Activated naive CD4-positive, alpha-beta T cell treated with anti-CD3 and anti-CD28 coated beads, Interleukin-2, amount 50 U/mL, for 24 hours (primary cell): ENCODE measurements at regions not wholly inside any gene's neighbourhood (a gene's known extent, or its start where the extent isn't known, plus 50 kb on each side); places are given as distances from the start of the nearest gene placed in this dataset.
"Not testable (repeated sequence)": the region's sequence is repeated elsewhere in the genome, so short reads cannot be mapped to it uniquely, and the experiment has no call there.

Source experiments
- H3K27ac Mint-ChIP-seq: one replicate; pipeline ENCODE4 v1.8.0; 2021; ENCODE audit warnings: mild to moderate bottlenecking, mixed read lengths
- H3K27me3 Mint-ChIP-seq: one replicate; pipeline ENCODE4 v1.8.0; 2021; ENCODE audit warnings: mixed read lengths
- H3K36me3 Mint-ChIP-seq: one replicate; pipeline ENCODE4 v1.8.0; 2021; ENCODE audit warnings: mixed read lengths
- H3K4me1 Mint-ChIP-seq: one replicate; pipeline ENCODE4 v1.8.0; 2021; ENCODE audit warnings: mixed read lengths
- H3K4me3 Mint-ChIP-seq: one replicate; pipeline ENCODE4 v1.8.0; 2021; ENCODE audit warnings: mild to moderate bottlenecking, mixed read lengths
- H3K9me3 Mint-ChIP-seq: one replicate; pipeline ENCODE4 v1.8.0; 2021; ENCODE audit warnings: mixed read lengths

GRCh38 chr1:4132352-4133296, 232.6 kb upstream of the C1orf174 start:
- Mint-ChIP-seq H3K9me3 (peaks cover 9% of the 10 kb centered on the region), H3K4me3 (no peak overlapping the region), H3K36me3 (no peaks in the 10 kb centered on the region), H3K4me1 (no peaks in the 10 kb centered on the region), H3K27ac (no peak overlapping the region), H3K27me3 (no peaks in the 10 kb centered on the region)

- Mint-ChIP-seq H3K27me3 (peaks cover under 1% of the 10 kb centered on the region), H3K36me3 (no peaks in the 10 kb centered on the region), H3K4me3 (no peak overlapping the region), H3K9me3 (peaks cover 9% of the 10 kb centered on the region), H3K27ac (no peak overlapping the region), H3K4me1 (no peaks in the 10 kb centered on the region)
Measured at GRCh38 chr1:4133297-4133938, 233.3 kb upstream of the C1orf174 start.

GRCh38 chr1:4133939-4134321, 233.9 kb upstream of the C1orf174 start:
- Mint-ChIP-seq H3K27me3 (peaks cover 1% of the 10 kb centered on the region), H3K27ac (no peak overlapping the region), H3K4me3 (no peak overlapping the region), H3K9me3 (peaks cover 9% of the 10 kb centered on the region), H3K36me3 (no peaks in the 10 kb centered on the region), H3K4me1 (no peaks in the 10 kb centered on the region)

DNA sequence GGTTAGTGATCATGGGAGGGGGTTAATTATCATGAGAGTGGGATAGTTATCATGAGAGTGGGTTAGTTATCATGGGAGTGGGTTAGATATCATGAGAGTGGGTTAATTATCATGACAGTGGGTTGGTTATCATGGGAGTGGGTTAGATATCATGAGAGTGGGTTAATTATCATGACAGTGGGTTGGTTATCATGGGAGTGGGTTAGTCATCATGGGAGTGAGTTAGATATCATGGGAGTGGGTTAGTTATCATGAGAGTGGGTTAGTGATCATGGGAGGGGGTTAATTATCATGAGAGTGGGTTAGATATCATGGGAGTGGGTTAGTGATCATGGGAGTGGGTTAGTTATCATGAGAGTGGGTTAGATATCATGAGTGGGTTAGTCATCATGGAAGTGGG, 235.8 kb upstream of the C1orf174 start:
- not testable (repeated sequence) for H3K36me3 Mint-ChIP-seq, H3K4me3 Mint-ChIP-seq, H3K4me1 Mint-ChIP-seq, H3K27ac Mint-ChIP-seq, H3K27me3 Mint-ChIP-seq, H3K9me3 Mint-ChIP-seq

DNA sequence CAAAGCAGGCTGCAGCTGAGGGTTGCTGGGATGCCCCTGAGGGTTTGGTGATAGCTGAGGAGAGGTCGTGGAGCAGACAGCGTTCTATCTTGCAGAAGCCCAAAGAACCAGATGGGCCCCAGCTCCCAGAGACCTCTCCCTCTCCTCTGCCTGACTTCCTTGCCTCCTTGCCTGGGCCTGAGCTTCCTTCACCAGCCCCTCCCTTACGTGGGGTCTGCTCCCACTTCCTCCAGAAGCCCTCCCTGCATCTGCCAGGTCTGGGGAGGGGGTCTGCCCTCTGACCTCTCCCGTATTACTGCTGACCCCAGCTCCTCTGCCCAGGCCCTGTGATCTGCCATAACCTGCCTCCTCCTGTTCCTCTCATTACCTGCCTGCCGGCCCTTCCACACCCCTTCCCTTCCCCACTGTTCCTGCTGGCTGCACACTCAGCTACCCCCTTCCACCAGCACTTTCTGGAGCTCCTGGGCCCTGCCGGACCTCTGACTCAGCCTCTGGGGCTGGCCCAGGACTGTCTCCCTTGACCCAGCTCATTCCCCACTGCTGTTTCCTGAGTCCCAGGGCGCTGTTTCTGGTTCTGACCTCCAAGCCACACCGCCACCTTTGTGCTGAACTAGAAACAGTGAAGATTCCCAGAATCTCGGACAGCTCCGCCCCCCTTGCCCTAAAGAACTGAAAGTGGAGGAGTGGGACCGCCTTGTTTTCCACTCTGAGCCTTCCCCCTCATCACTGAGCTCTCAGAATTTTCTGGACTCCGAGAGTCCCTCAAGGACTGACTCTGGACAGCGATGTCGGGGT, 237.7 kb upstream of the C1orf174 start:
- H3K9me3 Mint-ChIP-seq: peaks cover 9% of the 10 kb centered on the region
- no peaks in the 10 kb centered on the region for H3K4me1 Mint-ChIP-seq
- H3K4me3 Mint-ChIP-seq: no peak overlapping the region
- peaks cover 4% of the 10 kb centered on the region for H3K27me3 Mint-ChIP-seq
- no peak overlapping the region for H3K27ac Mint-ChIP-seq
- H3K36me3 Mint-ChIP-seq: no peaks in the 10 kb centered on the region

DNA sequence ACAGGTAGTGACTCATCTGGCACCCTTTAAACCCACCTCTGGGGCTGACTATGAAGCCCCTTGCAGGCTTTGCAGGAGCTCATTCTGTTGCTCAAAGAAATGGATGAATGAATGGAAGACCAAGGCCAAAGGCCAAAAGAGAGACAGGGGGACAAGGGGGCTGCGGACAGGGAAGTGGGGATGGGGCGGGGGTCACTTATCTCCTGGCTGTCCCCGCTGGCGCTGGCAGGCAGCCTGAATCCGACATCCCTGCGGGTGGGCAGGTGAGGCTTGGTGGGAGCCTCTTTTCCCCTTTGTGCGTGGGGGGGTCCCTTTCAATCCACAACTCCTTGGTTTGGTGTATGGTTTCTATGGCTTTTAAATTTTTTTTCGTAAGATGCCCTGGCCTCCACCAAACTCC, 239.6 kb upstream of the C1orf174 start:
- H3K9me3 Mint-ChIP-seq: peaks cover 9% of the 10 kb centered on the region
- no peak overlapping the region for H3K27ac Mint-ChIP-seq
- H3K36me3 Mint-ChIP-seq: no peaks in the 10 kb centered on the region
- no peak overlapping the region for H3K4me3 Mint-ChIP-seq
- no peaks in the 10 kb centered on the region for H3K4me1 Mint-ChIP-seq
- peaks cover 5% of the 10 kb centered on the region for H3K27me3 Mint-ChIP-seq

DNA sequence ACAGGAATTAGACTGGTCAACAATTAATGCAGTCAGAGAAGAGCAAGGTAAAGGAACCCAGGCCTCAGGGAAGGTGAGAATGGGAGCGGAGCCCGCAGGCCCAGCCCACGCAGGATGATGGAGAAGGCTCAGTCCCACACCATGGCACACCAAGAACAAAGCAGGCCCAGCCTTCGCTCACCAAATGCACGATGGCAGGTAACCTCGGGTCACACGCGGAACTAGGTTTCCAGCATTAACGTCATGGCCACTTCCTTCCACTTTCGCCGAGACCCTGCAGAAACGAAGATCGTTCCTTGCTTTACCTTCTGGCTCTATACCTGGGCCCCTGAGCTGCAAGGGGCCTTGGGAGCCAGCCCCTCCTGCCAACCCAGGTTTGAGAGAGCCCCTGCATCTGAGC, 240.2 kb upstream of the C1orf174 start:
- no peaks in the 10 kb centered on the region for H3K36me3 Mint-ChIP-seq
- H3K27ac Mint-ChIP-seq: no peak overlapping the region
- no peaks in the 10 kb centered on the region for H3K4me1 Mint-ChIP-seq
- H3K9me3 Mint-ChIP-seq: peaks cover 9% of the 10 kb centered on the region
- peaks cover 5% of the 10 kb centered on the region for H3K27me3 Mint-ChIP-seq
- H3K4me3 Mint-ChIP-seq: no peak overlapping the region

DNA sequence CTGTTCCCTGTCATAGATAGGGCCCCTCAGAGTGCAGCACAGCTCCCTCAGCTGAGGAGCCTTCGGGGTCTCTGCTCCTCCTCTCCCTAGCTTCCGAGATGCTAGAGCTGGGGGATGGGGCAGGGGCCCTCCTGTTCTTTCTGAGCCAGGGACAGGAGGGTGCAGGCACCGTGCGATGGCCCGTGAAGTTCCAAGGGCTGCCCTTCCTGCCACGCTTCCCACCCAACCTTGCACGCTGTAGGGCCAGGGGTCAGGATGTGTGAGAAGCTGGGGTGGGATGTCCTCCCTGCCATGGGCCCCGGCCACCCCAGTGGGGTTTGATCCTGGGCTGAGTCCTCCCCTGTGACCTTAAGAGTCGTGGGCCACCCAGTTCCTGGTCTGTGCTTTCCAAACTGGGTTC, 240.7 kb upstream of the C1orf174 start:
- H3K4me3 Mint-ChIP-seq: no peak overlapping the region
- no peaks in the 10 kb centered on the region for H3K4me1 Mint-ChIP-seq
- no peaks in the 10 kb centered on the region for H3K36me3 Mint-ChIP-seq
- H3K9me3 Mint-ChIP-seq: peaks cover 4% of the 10 kb centered on the region
- H3K27ac Mint-ChIP-seq: no peak overlapping the region
- peaks cover 5% of the 10 kb centered on the region for H3K27me3 Mint-ChIP-seq

GRCh38 chr1:4144349-4144971, 244.4 kb upstream of the C1orf174 start:
- no peaks in the 10 kb centered on the region for H3K9me3 Mint-ChIP-seq
- H3K27ac Mint-ChIP-seq: no peak overlapping the region
- H3K36me3 Mint-ChIP-seq: no peaks in the 10 kb centered on the region
- peaks cover 4% of the 10 kb centered on the region for H3K27me3 Mint-ChIP-seq
- H3K4me1 Mint-ChIP-seq: no peaks in the 10 kb centered on the region
- H3K4me3 Mint-ChIP-seq: no peak overlapping the region

DNA sequence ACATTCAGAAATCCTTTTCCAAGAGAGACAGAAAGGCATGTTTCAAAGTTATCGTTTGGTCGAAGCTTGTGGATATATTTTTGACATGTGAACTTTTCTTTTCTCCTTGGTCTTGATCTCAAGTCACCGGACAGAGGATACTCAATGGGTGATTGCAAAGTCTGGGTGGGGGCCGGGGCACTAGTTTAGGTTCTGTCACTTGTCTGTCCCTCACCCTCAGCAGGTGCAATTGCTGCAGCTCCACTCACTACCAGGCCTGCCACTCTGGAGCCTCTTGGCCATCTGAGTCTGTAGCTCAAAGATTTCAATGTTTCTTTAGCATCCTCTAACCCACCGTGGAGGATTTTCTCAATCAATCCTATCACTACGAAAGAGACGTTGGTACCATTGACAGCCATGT, 246.0 kb upstream of the C1orf174 start:
- Mint-ChIP-seq H3K4me1 (no peaks in the 10 kb centered on the region), H3K27ac (no peak overlapping the region), H3K9me3 (no peaks in the 10 kb centered on the region), H3K27me3 (peaks cover 4% of the 10 kb centered on the region), H3K36me3 (no peaks in the 10 kb centered on the region), H3K4me3 (no peak overlapping the region)

DNA sequence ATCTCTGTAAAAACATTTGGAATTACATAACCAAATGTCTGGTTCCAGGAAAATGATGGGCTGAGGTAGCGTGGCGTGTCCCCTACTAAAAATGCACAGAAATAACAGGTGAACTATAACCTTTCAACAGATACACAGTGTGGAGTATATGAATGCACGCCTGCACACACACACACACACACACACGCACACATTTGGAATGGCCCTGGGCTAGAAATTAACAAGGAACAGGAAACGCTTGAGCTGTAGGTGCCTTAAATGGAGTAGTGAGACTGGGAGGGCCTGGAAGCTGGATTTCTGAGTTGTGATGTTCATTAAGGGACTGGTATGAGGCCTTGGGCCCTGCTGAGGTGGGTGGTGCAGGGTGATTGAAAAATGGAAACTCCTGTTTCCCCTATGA, 246.5 kb upstream of the C1orf174 start:
- peaks cover 2% of the 10 kb centered on the region for H3K27me3 Mint-ChIP-seq
- H3K4me1 Mint-ChIP-seq: no peaks in the 10 kb centered on the region
- H3K36me3 Mint-ChIP-seq: no peaks in the 10 kb centered on the region
- H3K27ac Mint-ChIP-seq: no peak overlapping the region
- no peak overlapping the region for H3K4me3 Mint-ChIP-seq
- no peaks in the 10 kb centered on the region for H3K9me3 Mint-ChIP-seq

GRCh38 chr1:4147509-4147908, 247.4 kb upstream of the C1orf174 start:
- no peaks in the 10 kb centered on the region for H3K36me3 Mint-ChIP-seq
- no peaks in the 10 kb centered on the region for H3K4me1 Mint-ChIP-seq
- no peak overlapping the region for H3K4me3 Mint-ChIP-seq
- H3K9me3 Mint-ChIP-seq: no peaks in the 10 kb centered on the region
- H3K27me3 Mint-ChIP-seq: peaks cover 1% of the 10 kb centered on the region
- H3K27ac Mint-ChIP-seq: no peak overlapping the region

DNA sequence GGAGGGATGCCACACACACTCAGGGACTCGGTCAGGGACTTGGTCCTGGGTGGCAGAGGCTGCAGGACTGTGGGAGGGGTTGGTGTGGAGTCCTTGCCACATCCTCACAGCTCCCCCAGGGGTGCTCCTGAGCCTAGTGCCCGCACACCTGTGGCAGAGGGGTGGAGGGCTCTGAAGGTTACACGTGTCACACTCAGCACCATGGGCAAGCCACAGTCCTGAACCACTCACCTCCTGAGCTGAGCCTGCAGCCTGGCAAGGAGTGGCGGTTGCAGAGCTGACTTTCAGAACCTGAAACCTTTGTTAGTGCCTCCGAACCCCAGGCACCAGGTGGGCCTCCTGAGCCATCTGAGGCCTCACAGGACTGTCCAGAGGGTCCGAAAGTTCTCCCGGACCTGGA, 249.2 kb upstream of the C1orf174 start:
- Mint-ChIP-seq H3K9me3 (no peaks in the 10 kb centered on the region), H3K4me3 (no peak overlapping the region), H3K4me1 (no peaks in the 10 kb centered on the region), H3K27me3 (no peaks in the 10 kb centered on the region), H3K27ac (no peak overlapping the region), H3K36me3 (no peaks in the 10 kb centered on the region)

DNA sequence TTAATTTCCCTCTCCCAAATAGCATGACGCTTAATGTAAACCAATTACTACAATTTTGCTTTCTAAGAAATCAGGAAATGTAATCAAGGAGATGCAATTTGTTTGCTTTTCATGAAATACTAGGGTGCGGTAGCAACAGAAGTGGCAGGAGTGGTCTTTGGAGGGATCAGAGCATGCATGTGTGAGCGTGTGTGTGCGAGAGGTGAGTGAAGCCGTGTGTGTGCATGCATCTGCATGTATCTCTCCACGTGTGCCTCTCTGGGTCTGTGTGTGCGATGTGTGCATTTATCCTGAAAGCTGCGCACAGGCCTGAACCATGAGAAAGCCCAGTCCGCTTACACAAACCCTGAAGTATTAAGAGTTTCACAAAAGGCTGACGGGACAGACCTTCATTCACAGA, 249.8 kb upstream of the C1orf174 start:
- Mint-ChIP-seq H3K4me1 (no peaks in the 10 kb centered on the region), H3K27ac (no peak overlapping the region), H3K36me3 (no peaks in the 10 kb centered on the region), H3K9me3 (no peaks in the 10 kb centered on the region), H3K27me3 (no peaks in the 10 kb centered on the region), H3K4me3 (no peak overlapping the region)

GRCh38 chr1:4150262-4150661, 250.2 kb upstream of the C1orf174 start:
- H3K4me1 Mint-ChIP-seq: no peaks in the 10 kb centered on the region
- H3K36me3 Mint-ChIP-seq: no peaks in the 10 kb centered on the region
- H3K9me3 Mint-ChIP-seq: no peaks in the 10 kb centered on the region
- no peaks in the 10 kb centered on the region for H3K27me3 Mint-ChIP-seq
- no peak overlapping the region for H3K27ac Mint-ChIP-seq
- no peak overlapping the region for H3K4me3 Mint-ChIP-seq
